ENCODE measurements at regions not wholly inside any gene's neighbourhood (a gene's known extent, or its start where the extent isn't known, plus 50 kb on each side); places are given as distances from the start of the nearest gene placed in this dataset.

DNA sequence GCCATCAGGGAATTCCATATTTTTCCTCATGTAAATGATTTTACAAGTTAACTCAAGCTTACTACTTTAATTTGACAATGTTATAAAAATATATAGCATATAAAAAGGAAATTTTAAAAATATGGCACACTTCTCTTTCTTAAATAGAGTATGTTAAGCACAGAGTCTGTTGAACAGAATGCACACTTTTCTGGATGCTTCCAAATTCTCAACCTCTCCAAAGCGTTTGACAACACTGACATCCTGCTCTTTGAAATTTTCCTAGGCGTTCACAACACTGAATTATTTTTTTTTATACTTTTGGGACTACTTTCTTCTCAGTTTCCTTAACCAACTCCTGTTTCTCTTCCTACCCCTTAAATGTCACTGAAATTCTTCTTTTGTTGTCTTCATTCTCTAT, 117.8 kb upstream of the PLXNA2 start:
- H3K79me2 ChIP-seq (replicated peaks; ENCODE audit: insufficient read depth): no peaks in the 10 kb centered on the region
- Mint-ChIP-seq H3K27me3 (ENCODE audit: insufficient read depth, low read depth, poor library complexity) (peaks cover 3% of the 10 kb centered on the region), H3K4me3 (no peak overlapping the region), H3K9me3 (no peaks in the 10 kb centered on the region), H3K36me3 (ENCODE audit: low read depth) (no peaks in the 10 kb centered on the region), H3K27ac (no peak overlapping the region), H3K4me1 (peaks cover 2% of the 10 kb centered on the region; the same call in 1 of the 3 replicates)
- no peak overlapping the region for H3K27ac ChIP-seq (ENCODE audit: low read depth)
- H3K36me3 ChIP-seq (ENCODE audit: insufficient read depth): no peaks in the 10 kb centered on the region
- H3K27me3 ChIP-seq (ENCODE audit: insufficient read depth): no peaks in the 10 kb centered on the region
- no peak for DNase-seq (ENCODE audit: low spot score)
- no peak for ATAC-seq
- TF ChIP-seq CREB1 (CRISPR knock-in tag; IDR thresholded peaks at IDR 0.05; ENCODE audit: low read depth) (no peak), POLR2AphosphoS5 (IDR thresholded peaks at IDR 0.05; ENCODE audit: low read depth) (no peak), ZNF114 (CRISPR knock-in tag; IDR thresholded peaks at IDR 0.05) (no peak), EZH2 (IDR thresholded peaks at IDR 0.05; ENCODE audit: low read depth, unreplicated experiment) (no peak), ZNF331 (CRISPR knock-in tag; IDR thresholded peaks at IDR 0.05; ENCODE audit: low read depth) (no peak)
- TF ChIP-seq, protein P1, sequence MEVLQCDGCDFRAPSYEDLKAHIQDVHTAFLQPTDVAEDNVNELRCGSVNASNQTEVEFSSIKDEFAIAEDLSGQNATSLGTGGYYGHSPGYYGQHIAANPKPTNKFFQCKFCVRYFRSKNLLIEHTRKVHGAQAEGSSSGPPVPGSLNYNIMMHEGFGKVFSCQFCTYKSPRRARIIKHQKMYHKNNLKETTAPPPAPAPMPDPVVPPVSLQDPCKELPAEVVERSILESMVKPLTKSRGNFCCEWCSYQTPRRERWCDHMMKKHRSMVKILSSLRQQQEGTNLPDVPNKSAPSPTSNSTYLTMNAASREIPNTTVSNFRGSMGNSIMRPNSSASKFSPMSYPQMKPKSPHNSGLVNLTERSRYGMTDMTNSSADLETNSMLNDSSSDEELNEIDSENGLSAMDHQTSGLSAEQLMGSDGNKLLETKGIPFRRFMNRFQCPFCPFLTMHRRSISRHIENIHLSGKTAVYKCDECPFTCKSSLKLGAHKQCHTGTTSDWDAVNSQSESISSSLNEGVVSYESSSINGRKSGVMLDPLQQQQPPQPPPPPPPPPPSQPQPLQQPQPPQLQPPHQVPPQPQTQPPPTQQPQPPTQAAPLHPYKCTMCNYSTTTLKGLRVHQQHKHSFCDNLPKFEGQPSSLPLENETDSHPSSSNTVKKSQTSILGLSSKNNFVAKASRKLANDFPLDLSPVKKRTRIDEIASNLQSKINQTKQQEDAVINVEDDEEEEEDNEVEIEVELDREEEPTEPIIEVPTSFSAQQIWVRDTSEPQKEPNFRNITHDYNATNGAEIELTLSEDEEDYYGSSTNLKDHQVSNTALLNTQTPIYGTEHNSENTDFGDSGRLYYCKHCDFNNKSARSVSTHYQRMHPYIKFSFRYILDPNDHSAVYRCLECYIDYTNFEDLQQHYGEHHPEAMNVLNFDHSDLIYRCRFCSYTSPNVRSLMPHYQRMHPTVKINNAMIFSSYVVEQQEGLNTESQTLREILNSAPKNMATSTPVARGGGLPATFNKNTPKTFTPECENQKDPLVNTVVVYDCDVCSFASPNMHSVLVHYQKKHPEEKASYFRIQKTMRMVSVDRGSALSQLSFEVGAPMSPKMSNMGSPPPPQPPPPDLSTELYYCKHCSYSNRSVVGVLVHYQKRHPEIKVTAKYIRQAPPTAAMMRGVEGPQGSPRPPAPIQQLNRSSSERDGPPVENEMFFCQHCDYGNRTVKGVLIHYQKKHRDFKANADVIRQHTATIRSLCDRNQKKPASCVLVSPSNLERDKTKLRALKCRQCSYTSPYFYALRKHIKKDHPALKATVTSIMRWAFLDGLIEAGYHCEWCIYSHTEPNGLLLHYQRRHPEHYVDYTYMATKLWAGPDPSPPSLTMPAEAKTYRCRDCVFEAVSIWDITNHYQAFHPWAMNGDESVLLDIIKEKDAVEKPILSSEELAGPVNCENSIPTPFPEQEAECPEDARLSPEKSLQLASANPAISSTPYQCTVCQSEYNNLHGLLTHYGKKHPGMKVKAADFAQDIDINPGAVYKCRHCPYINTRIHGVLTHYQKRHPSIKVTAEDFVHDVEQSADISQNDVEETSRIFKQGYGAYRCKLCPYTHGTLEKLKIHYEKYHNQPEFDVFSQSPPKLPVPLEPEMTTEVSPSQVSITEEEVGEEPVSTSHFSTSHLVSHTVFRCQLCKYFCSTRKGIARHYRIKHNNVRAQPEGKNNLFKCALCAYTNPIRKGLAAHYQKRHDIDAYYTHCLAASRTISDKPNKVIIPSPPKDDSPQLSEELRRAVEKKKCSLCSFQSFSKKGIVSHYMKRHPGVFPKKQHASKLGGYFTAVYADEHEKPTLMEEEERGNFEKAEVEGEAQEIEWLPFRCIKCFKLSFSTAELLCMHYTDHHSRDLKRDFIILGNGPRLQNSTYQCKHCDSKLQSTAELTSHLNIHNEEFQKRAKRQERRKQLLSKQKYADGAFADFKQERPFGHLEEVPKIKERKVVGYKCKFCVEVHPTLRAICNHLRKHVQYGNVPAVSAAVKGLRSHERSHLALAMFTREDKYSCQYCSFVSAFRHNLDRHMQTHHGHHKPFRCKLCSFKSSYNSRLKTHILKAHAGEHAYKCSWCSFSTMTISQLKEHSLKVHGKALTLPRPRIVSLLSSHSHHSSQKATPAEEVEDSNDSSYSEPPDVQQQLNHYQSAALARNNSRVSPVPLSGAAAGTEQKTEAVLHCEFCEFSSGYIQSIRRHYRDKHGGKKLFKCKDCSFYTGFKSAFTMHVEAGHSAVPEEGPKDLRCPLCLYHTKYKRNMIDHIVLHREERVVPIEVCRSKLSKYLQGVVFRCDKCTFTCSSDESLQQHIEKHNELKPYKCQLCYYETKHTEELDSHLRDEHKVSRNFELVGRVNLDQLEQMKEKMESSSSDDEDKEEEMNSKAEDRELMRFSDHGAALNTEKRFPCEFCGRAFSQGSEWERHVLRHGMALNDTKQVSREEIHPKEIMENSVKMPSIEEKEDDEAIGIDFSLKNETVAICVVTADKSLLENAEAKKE (CRISPR knock-in tag; IDR thresholded peaks at IDR 0.05): no peak
- TF ChIP-seq, protein P2, sequence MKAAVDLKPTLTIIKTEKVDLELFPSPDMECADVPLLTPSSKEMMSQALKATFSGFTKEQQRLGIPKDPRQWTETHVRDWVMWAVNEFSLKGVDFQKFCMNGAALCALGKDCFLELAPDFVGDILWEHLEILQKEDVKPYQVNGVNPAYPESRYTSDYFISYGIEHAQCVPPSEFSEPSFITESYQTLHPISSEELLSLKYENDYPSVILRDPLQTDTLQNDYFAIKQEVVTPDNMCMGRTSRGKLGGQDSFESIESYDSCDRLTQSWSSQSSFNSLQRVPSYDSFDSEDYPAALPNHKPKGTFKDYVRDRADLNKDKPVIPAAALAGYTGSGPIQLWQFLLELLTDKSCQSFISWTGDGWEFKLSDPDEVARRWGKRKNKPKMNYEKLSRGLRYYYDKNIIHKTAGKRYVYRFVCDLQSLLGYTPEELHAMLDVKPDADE (IDR thresholded peaks at IDR 0.05): no peak
- no peak overlapping the region for H2AFZ ChIP-seq
- H3K4me2 ChIP-seq: no peak overlapping the region
- H4K20me1 ChIP-seq (replicated peaks; ENCODE audit: insufficient read depth): no peaks in the 10 kb centered on the region
- H3F3A ChIP-seq (replicated peaks; ENCODE audit: low read depth): no peaks in the 10 kb centered on the region
- no peak overlapping the region for H3K4me3 ChIP-seq
- H3K9me2 ChIP-seq (ENCODE audit: insufficient read depth): 0 out of 2 replicates have a peak, but pooled peaks cover 2% of the 10 kb centered on the region
- H3K4me1 ChIP-seq (ENCODE audit: insufficient read depth): no peaks in the 10 kb centered on the region

Data from GM23338 (cell line).